Inflammatory macrophage treated with lipopolysaccharide for 1 hour (primary cell): ENCODE measurements at regions not wholly inside any gene's neighbourhood (a gene's known extent, or its start where the extent isn't known, plus 50 kb on each side); places are given as distances from the start of the nearest gene placed in this dataset.

Experiments used
- DNase-seq, 2 donors: peaks; one replicate each; pipeline ENCODE4 v3.0.0-alpha.2; 2020 to 2022

GRCh38 chr13:109587689-109588088 lies 198.7 kb downstream of the IRS2 start:
- no peak for DNase-seq

GRCh38 chr13:109586509-109587346 lies 199.7 kb downstream of the IRS2 start:
- DNase-seq, result peak in 1 of 2 donors; percentile 9

GRCh38 chr13:109584844-109585361 lies 201.5 kb downstream of the IRS2 start:
- no peak for DNase-seq

- DNase-seq, result no peak
Measured at GRCh38 chr13:109577191-109577700, 209.1 kb downstream of the IRS2 start.

- no peak for DNase-seq
Measured at GRCh38 chr13:109576331-109576813, 210.0 kb downstream of the IRS2 start.

- DNase-seq, result no peak
Measured at GRCh38 chr13:109575821-109576220, 210.6 kb downstream of the IRS2 start.

- DNase-seq, result no peak
Measured at GRCh38 chr13:109572389-109572788, 214.0 kb downstream of the IRS2 start.

GRCh38 chr13:109569958-109570711 lies 216.2 kb downstream of the IRS2 start:
- no peak for DNase-seq

- DNase-seq, result no peak
Measured at GRCh38 chr13:109568339-109568818, 218.0 kb downstream of the IRS2 start.

GRCh38 chr13:109567315-109567714 lies 219.1 kb downstream of the IRS2 start:
- DNase-seq, result no peak

GRCh38 chr13:109565877-109566276 lies 220.5 kb downstream of the IRS2 start:
- DNase-seq, result no peak

- no peak for DNase-seq
Measured at GRCh38 chr13:109548374-109548773, 238.0 kb downstream of the IRS2 start.

GRCh38 chr13:109547942-109548341 lies 238.4 kb downstream of the IRS2 start:
- no peak for DNase-seq

- no peak for DNase-seq
Measured at GRCh38 chr13:109545931-109546330, 240.5 kb downstream of the IRS2 start.

GRCh38 chr13:109541081-109541480 lies 245.3 kb downstream of the IRS2 start:
- DNase-seq, result no peak

GRCh38 chr13:109537584-109537983 lies 248.8 kb downstream of the IRS2 start:
- no peak for DNase-seq

- no peak for DNase-seq
Measured at GRCh38 chr13:109533350-109533749, 253.0 kb downstream of the IRS2 start.

GRCh38 chr13:109529964-109530363 lies 256.4 kb downstream of the IRS2 start:
- no peak for DNase-seq

GRCh38 chr13:109521719-109522118 lies 264.7 kb downstream of the IRS2 start:
- DNase-seq, result no peak

GRCh38 chr13:109517517-109517916 lies 268.9 kb downstream of the IRS2 start:
- no peak for DNase-seq

- DNase-seq, result no peak
Measured at GRCh38 chr13:109516186-109516585, 270.2 kb downstream of the IRS2 start.

GRCh38 chr13:109510013-109510412 lies 276.4 kb downstream of the IRS2 start:
- DNase-seq, result no peak

- no peak for DNase-seq
Measured at GRCh38 chr13:109509154-109509900, 277.1 kb downstream of the IRS2 start.
